ENCODE measurements at regions not wholly inside any gene's neighbourhood (a gene's known extent, or its start where the extent isn't known, plus 50 kb on each side); places are given as distances from the start of the nearest gene placed in this dataset.

DNA sequence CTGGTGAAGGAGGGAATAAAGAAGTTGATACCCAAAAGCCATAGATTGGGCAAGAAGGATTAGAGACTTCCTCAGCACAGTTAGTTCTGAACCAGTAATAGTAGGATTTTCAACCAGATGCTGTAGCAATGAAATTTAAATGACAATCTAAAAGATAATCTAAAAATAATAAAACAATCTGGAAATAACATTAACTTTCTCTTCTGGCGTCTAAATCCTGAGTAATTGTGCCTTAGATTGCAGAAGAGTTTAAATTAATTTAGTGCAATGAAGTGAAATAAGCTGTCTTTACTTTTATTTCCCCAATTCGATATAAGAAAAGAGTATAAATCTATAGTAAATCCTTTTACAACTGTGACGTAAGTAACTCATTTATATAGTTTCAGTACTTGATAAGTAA, 186.8 kb upstream of the DOK6 start:
- TF ChIP-seq ZNF549 (tag by site-specific recombination; IDR thresholded peaks at IDR 0.05) = no peak
- TF ChIP-seq, protein P1, sequence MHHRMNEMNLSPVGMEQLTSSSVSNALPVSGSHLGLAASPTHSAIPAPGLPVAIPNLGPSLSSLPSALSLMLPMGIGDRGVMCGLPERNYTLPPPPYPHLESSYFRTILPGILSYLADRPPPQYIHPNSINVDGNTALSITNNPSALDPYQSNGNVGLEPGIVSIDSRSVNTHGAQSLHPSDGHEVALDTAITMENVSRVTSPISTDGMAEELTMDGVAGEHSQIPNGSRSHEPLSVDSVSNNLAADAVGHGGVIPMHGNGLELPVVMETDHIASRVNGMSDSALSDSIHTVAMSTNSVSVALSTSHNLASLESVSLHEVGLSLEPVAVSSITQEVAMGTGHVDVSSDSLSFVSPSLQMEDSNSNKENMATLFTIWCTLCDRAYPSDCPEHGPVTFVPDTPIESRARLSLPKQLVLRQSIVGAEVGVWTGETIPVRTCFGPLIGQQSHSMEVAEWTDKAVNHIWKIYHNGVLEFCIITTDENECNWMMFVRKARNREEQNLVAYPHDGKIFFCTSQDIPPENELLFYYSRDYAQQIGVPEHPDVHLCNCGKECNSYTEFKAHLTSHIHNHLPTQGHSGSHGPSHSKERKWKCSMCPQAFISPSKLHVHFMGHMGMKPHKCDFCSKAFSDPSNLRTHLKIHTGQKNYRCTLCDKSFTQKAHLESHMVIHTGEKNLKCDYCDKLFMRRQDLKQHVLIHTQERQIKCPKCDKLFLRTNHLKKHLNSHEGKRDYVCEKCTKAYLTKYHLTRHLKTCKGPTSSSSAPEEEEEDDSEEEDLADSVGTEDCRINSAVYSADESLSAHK (tag by site-specific recombination; IDR thresholded peaks at IDR 0.05) = no peak
- TF ChIP-seq, protein P2, sequence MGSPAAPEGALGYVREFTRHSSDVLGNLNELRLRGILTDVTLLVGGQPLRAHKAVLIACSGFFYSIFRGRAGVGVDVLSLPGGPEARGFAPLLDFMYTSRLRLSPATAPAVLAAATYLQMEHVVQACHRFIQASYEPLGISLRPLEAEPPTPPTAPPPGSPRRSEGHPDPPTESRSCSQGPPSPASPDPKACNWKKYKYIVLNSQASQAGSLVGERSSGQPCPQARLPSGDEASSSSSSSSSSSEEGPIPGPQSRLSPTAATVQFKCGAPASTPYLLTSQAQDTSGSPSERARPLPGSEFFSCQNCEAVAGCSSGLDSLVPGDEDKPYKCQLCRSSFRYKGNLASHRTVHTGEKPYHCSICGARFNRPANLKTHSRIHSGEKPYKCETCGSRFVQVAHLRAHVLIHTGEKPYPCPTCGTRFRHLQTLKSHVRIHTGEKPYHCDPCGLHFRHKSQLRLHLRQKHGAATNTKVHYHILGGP (tag by site-specific recombination; IDR thresholded peaks at IDR 0.05) = no peak
- no peak for TF ChIP-seq YY1 (tag by site-specific recombination; IDR thresholded peaks at IDR 0.05)
- TF ChIP-seq, protein P3, sequence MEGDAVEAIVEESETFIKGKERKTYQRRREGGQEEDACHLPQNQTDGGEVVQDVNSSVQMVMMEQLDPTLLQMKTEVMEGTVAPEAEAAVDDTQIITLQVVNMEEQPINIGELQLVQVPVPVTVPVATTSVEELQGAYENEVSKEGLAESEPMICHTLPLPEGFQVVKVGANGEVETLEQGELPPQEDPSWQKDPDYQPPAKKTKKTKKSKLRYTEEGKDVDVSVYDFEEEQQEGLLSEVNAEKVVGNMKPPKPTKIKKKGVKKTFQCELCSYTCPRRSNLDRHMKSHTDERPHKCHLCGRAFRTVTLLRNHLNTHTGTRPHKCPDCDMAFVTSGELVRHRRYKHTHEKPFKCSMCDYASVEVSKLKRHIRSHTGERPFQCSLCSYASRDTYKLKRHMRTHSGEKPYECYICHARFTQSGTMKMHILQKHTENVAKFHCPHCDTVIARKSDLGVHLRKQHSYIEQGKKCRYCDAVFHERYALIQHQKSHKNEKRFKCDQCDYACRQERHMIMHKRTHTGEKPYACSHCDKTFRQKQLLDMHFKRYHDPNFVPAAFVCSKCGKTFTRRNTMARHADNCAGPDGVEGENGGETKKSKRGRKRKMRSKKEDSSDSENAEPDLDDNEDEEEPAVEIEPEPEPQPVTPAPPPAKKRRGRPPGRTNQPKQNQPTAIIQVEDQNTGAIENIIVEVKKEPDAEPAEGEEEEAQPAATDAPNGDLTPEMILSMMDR (tag by site-specific recombination; IDR thresholded peaks at IDR 0.05) = no peak
- TF ChIP-seq TRIM28 (IDR thresholded peaks at IDR 0.05; ENCODE audit: borderline replicate concordance, low read length) = no peak
- TF ChIP-seq, protein P4, sequence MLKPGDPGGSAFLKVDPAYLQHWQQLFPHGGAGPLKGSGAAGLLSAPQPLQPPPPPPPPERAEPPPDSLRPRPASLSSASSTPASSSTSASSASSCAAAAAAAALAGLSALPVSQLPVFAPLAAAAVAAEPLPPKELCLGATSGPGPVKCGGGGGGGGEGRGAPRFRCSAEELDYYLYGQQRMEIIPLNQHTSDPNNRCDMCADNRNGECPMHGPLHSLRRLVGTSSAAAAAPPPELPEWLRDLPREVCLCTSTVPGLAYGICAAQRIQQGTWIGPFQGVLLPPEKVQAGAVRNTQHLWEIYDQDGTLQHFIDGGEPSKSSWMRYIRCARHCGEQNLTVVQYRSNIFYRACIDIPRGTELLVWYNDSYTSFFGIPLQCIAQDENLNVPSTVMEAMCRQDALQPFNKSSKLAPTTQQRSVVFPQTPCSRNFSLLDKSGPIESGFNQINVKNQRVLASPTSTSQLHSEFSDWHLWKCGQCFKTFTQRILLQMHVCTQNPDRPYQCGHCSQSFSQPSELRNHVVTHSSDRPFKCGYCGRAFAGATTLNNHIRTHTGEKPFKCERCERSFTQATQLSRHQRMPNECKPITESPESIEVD (tag by site-specific recombination; IDR thresholded peaks at IDR 0.05) = no peak
- no peak for TF ChIP-seq ZBTB1 (tag by site-specific recombination; IDR thresholded peaks at IDR 0.05)
- TF ChIP-seq GFI1B (tag by site-specific recombination; IDR thresholded peaks at IDR 0.05) = no peak
